ENCODE measurements at regions not wholly inside any gene's neighbourhood (a gene's known extent, or its start where the extent isn't known, plus 50 kb on each side); places are given as distances from the start of the nearest gene placed in this dataset.

DNA sequence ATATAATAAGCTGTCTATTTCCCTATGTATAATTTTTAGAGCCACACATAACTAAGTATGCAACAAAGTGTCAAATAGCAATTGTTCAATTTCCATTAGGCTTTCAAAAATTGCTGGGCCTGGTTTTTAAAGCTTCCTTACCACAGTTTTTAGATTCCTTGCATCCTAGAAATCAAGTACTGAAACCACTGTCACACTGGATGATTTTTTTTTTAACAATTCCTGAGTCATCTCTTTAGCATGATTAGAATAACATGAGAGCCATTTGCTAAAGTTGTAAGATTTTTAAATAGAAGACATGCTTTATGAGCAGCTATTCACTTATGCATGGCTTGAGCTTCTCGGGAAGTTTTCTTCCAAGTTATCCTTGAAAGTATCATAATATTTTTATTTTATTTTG lies 319.5 kb upstream of the NXPH2 start:
- H3K9me3 Mint-ChIP-seq (ENCODE audit: insufficient read depth) = peaks cover 16% of the 10 kb centered on the region
- no peak for DNase-seq
- H3K4me3 Mint-ChIP-seq = no peak overlapping the region
- ATAC-seq = no peak
- H3K27me3 Mint-ChIP-seq (ENCODE audit: low read depth) = no peaks in the 10 kb centered on the region
- H3K4me1 Mint-ChIP-seq (ENCODE audit: low read depth) = no peaks in the 10 kb centered on the region
- ChIA-PET POLR2A (no interaction called here), CTCF (no interaction called here)
- H3K36me3 Mint-ChIP-seq (ENCODE audit: low read depth) = no peaks in the 10 kb centered on the region
- no peak overlapping the region for H3K27ac Mint-ChIP-seq

DNA sequence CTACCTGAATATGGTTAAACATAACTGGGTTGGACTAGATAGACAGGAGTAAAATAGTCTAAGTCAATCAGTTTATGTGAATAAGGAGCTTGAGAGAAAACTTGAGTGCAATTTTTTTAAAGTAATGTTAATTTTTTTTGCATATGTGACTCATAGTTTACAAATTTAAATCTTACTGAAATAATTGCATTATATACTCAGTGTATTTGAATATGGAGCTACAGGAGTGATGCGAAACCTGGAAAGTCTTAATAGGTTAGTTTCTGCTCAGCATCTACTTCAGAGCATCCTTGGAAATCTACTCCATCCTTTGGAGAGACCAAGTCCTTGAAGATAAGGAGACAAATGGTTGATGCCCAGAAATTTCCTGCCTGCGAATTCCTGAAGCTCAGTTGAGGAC lies 318.8 kb upstream of the NXPH2 start:
- POLR2A ChIA-PET = no interaction called here
- ATAC-seq = no peak
- H3K27ac Mint-ChIP-seq = no peak overlapping the region

DNA sequence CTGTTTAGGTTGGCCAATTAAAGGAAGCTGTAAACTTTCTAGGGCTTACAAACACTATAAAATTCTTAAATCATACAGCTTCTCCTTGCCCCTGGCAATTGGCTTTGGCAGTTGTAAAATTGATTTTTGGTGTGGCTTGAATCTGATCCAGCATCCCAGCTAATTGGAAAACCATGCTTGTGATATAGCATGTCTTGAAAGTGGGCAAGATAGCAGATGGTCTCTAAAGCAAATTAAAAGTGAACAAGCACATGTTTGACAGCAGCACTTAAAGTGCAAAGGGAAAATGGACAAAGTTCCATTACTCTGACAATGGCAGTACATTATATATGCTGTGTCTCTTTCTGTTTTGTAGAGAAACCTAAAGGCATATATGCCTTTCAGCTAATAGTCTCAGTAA lies 302.9 kb upstream of the NXPH2 start:
- no peak overlapping the region for H3K4me3 Mint-ChIP-seq
- H3K4me1 Mint-ChIP-seq (ENCODE audit: low read depth) = no peaks in the 10 kb centered on the region
- H3K27me3 Mint-ChIP-seq (ENCODE audit: low read depth) = no peaks in the 10 kb centered on the region
- ChIA-PET POLR2A (no interaction called here), CTCF (no interaction called here)
- peaks cover 6% of the 10 kb centered on the region for H3K9me3 Mint-ChIP-seq (ENCODE audit: insufficient read depth)
- no peaks in the 10 kb centered on the region for H3K36me3 Mint-ChIP-seq (ENCODE audit: low read depth)
- ATAC-seq (no peak), DNase-seq (no peak)
- no peak overlapping the region for H3K27ac Mint-ChIP-seq

More for the DNA sequence above, 318.8 kb upstream of the NXPH2 start:
- H3K4me1 Mint-ChIP-seq (ENCODE audit: low read depth) = no peaks in the 10 kb centered on the region
- peaks cover 16% of the 10 kb centered on the region for H3K9me3 Mint-ChIP-seq (ENCODE audit: insufficient read depth)
- DNase-seq = no peak
- CTCF ChIA-PET = no interaction called here
- H3K27me3 Mint-ChIP-seq (ENCODE audit: low read depth) = no peaks in the 10 kb centered on the region
- H3K36me3 Mint-ChIP-seq (ENCODE audit: low read depth) = no peaks in the 10 kb centered on the region
- no peak overlapping the region for H3K4me3 Mint-ChIP-seq

DNA sequence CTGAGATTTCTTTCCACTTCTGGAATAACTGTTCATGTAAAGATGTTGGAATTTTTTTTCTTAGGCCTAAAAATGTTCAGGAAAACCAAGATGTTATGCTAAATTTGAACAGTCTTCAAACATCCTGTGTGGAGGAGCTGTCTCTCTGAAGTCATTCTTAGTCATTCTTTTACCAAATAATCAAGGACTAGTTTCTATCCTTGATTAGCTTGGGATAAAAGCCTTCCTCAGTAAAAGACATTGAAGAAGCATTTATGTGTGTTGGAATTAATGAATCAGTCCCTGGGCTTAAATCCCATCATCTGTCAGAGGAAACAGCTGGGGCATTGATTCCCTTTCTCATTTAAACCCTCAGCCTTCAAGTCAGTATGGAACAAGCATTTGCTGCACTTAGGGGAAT lies 300.1 kb upstream of the NXPH2 start:
- POLR2A ChIA-PET = no interaction called here
- Mint-ChIP-seq H3K9me3 (ENCODE audit: insufficient read depth) (peaks cover 17% of the 10 kb centered on the region), H3K27ac (no peak overlapping the region), H3K27me3 (ENCODE audit: low read depth) (no peaks in the 10 kb centered on the region), H3K36me3 (ENCODE audit: low read depth) (no peaks in the 10 kb centered on the region), H3K4me3 (no peak overlapping the region), H3K4me1 (ENCODE audit: low read depth) (no peaks in the 10 kb centered on the region)
- CTCF ChIA-PET = no interaction called here
- ATAC-seq (no peak), DNase-seq (no peak)

DNA sequence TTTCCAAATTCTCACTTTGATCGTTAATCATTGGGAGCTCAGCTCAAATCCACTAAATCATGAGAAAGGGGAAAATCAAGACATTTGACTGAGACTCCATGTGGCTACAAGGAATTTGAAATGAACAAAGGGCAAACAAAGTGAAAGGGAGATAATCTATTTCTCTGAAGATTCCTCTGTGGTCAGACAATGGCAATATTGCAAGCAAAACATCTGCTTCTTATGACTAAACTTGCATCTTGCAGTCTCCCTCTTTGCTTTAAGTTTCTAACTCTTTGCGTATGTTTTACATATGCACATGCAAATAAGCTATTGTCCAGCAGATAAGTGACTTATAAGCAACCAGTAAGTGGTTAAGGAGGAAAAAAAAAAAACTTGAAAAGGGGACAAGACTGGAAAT lies 299.1 kb upstream of the NXPH2 start:
- CTCF ChIA-PET = no interaction called here
- H3K27me3 Mint-ChIP-seq (ENCODE audit: low read depth) = no peaks in the 10 kb centered on the region
- DNase-seq (no peak), ATAC-seq (no peak)
- H3K27ac Mint-ChIP-seq = no peak overlapping the region
- POLR2A ChIA-PET = no interaction called here
- no peaks in the 10 kb centered on the region for H3K4me1 Mint-ChIP-seq (ENCODE audit: low read depth)
- no peak overlapping the region for H3K4me3 Mint-ChIP-seq
- no peaks in the 10 kb centered on the region for H3K36me3 Mint-ChIP-seq (ENCODE audit: low read depth)
- H3K9me3 Mint-ChIP-seq (ENCODE audit: insufficient read depth) = peaks cover 20% of the 10 kb centered on the region

DNA sequence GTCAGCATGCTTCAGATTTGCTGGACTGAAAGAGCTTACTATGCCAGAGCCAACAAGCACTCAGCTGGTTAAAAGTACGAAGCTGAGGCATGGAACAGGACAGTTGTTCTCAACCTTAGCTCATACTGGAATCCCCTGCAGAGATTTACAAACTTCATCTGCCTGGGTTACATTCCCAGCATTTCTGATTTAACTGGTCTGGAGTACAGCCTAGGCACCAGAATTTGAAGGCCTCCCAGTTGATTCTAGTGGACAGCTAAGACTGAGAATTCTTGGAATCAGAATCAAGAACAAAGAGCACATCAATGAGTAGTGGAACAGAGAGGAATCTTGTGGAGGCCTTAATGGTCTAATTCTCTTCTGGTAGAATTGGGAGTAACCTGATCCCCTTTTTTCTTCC lies 298.2 kb upstream of the NXPH2 start:
- ChIA-PET POLR2A (no interaction called here), CTCF (no interaction called here)
- Mint-ChIP-seq H3K36me3 (ENCODE audit: low read depth) (no peaks in the 10 kb centered on the region), H3K9me3 (ENCODE audit: insufficient read depth) (peaks cover 16% of the 10 kb centered on the region), H3K27me3 (ENCODE audit: low read depth) (no peaks in the 10 kb centered on the region), H3K4me1 (ENCODE audit: low read depth) (no peaks in the 10 kb centered on the region), H3K27ac (no peak overlapping the region), H3K4me3 (no peak overlapping the region)
- DNase-seq = no peak
- ATAC-seq = no peak

DNA sequence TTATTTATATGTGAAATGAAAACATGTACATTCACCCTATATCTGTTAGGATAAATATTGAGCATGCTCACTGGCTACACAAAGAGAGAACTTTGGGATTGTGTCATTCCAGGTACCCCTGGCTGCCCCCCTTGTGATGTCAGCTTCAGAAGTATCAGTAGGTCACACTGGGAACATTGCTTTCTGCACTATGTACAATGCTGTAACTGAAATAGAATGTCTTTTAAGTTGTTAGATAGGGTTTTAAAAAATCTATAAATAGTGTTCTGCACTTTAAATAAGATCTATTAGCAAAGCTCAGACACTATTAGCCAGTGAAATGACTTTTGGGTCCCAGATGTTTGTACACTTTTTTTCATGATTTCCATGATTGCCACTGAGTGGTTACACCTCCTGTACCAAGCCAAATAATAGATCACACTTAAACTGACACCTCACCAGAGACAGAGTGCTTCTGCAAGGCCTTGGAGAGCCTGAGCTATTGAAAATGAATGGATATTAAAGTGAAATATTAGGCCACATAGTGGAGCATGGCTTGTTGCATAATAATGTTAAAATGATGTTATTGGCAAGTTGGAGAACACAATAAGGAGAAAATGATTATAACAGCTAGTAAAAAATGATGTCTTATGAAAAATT lies 297.0 kb upstream of the NXPH2 start:
- H3K4me3 Mint-ChIP-seq = no peak overlapping the region
- peaks cover 16% of the 10 kb centered on the region for H3K9me3 Mint-ChIP-seq (ENCODE audit: insufficient read depth)
- CTCF ChIA-PET = no interaction called here
- no peaks in the 10 kb centered on the region for H3K4me1 Mint-ChIP-seq (ENCODE audit: low read depth)
- H3K36me3 Mint-ChIP-seq (ENCODE audit: low read depth) = no peaks in the 10 kb centered on the region
- H3K27ac Mint-ChIP-seq = no peak overlapping the region
- DNase-seq = no peak
- no peaks in the 10 kb centered on the region for H3K27me3 Mint-ChIP-seq (ENCODE audit: low read depth)
- POLR2A ChIA-PET = no interaction called here
- ATAC-seq = no peak

DNA sequence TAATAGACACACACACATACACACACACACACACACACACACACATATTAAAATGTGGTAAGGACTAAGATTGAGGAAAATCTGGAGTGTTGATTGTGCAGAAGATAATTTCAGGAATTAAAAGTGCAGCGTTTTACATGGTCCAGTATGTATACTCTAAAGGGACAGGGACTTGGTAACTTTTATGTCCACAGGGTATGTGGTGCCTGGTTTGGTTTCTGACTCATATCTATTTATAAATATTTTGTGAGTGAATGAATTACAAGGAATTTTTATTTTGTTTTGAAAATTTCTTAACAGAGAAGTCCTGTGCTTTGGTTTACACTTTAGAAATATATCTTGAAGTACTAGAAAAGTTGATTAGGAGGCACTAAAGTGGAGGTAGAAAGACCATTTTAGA lies 287.7 kb upstream of the NXPH2 start:
- POLR2A ChIA-PET = no interaction called here
- H3K4me3 Mint-ChIP-seq = no peak overlapping the region

DNA sequence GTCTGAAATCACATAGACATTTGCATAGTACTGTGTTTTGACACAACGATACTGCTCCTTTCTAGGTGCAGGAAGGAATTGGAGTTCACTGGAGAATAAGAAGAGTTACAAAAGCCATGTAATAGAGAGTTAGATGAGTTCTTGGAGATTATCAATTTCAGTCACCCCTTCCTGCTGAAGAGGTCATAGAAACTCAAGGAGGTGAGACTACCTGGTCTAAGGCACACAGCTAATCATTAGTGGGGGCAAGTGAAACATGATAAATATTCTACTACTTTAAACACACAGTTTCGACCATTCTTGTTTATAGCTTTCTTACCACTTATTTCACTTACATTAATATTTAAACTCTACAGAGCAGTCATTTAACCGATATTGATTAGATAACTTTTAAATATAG lies 286.9 kb upstream of the NXPH2 start:
- Mint-ChIP-seq H3K36me3 (ENCODE audit: low read depth) (no peaks in the 10 kb centered on the region), H3K9me3 (ENCODE audit: insufficient read depth) (peaks cover 5% of the 10 kb centered on the region), H3K27ac (no peak overlapping the region), H3K4me1 (ENCODE audit: low read depth) (no peaks in the 10 kb centered on the region), H3K27me3 (ENCODE audit: low read depth) (no peaks in the 10 kb centered on the region), H3K4me3 (no peak overlapping the region)
- CTCF ChIA-PET = no interaction called here
- DNase-seq = no peak
- POLR2A ChIA-PET = no interaction called here
- ATAC-seq = no peak

More for the DNA sequence above, 287.7 kb upstream of the NXPH2 start:
- DNase-seq (no peak), ATAC-seq (no peak)
- CTCF ChIA-PET = no interaction called here
- H3K36me3 Mint-ChIP-seq (ENCODE audit: low read depth) = no peaks in the 10 kb centered on the region
- H3K27ac Mint-ChIP-seq = no peak overlapping the region
- peaks cover 5% of the 10 kb centered on the region for H3K9me3 Mint-ChIP-seq (ENCODE audit: insufficient read depth)
- no peaks in the 10 kb centered on the region for H3K4me1 Mint-ChIP-seq (ENCODE audit: low read depth)
- H3K27me3 Mint-ChIP-seq (ENCODE audit: low read depth) = no peaks in the 10 kb centered on the region

DNA sequence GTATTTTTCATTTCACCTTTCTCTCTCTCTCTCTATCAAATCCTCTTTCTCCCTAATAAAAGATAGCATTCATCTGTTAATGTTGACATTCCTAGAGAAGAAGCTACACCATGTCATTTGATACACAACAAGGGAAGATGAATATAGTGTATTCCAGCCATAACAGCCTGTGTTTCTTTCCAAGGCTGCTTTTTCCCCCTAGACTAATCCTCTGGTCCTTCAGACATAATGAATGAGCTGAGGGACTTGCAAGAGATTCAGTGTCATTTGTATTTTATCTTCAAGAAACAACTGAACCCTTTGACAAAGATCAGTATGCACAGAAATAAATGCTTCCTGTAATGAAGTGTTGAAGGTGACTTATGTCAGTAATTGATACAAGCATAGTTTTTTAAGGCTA lies 284.0 kb upstream of the NXPH2 start:
- no peaks in the 10 kb centered on the region for H3K36me3 Mint-ChIP-seq (ENCODE audit: low read depth)
- CTCF ChIA-PET = no interaction called here

DNA sequence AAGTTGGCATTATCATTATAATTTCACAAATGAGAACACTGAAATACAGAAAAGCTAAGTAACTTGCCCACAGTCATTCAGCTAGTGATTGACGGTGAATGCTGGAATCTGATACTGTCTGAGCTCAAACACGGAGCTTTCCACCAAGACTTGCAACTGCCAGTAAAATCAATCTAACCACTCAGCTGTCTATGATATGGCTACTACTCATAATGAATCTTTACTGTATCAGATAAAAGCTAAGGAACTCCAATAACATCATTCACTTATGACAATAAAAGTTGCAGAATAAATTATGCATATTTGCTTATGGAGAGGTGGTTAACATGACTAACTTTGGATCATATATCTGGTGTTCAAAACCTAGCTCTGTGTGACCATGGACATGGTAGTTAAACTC lies 279.4 kb upstream of the NXPH2 start:
- Mint-ChIP-seq H3K36me3 (ENCODE audit: low read depth) (no peaks in the 10 kb centered on the region), H3K9me3 (ENCODE audit: insufficient read depth) (no peaks in the 10 kb centered on the region), H3K27me3 (ENCODE audit: low read depth) (no peaks in the 10 kb centered on the region), H3K4me3 (no peak overlapping the region), H3K4me1 (ENCODE audit: low read depth) (no peaks in the 10 kb centered on the region), H3K27ac (no peak overlapping the region)
- CTCF ChIA-PET = no interaction called here
- DNase-seq (no peak), ATAC-seq (no peak)
- POLR2A ChIA-PET = no interaction called here

More for the DNA sequence above, 284.0 kb upstream of the NXPH2 start:
- Mint-ChIP-seq H3K27me3 (ENCODE audit: low read depth) (no peaks in the 10 kb centered on the region), H3K9me3 (ENCODE audit: insufficient read depth) (peaks cover 5% of the 10 kb centered on the region), H3K27ac (no peak overlapping the region), H3K4me1 (ENCODE audit: low read depth) (no peaks in the 10 kb centered on the region), H3K4me3 (no peak overlapping the region)
- POLR2A ChIA-PET = no interaction called here
- DNase-seq (no peak), ATAC-seq (no peak)

DNA sequence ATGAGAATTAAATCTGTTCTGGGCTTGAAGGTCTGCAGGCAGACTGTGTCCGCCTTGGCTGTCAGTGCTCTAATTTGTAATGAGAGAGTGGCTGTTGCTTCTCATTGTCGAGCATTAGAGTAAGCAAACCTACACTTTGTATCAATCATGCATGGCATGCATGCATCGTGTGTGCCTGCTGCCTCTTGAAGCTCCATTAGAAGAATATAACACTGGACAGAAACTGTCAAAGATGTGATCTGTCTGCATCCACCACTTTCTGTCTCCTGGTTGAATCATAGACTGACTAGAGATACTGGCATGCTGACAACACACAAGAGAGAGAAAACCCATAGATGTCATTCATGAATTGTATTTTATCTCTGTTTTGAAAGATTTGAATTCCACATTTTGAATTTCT lies 275.0 kb upstream of the NXPH2 start:
- peaks cover 7% of the 10 kb centered on the region for H3K9me3 Mint-ChIP-seq (ENCODE audit: insufficient read depth)
- H3K27ac Mint-ChIP-seq = no peak overlapping the region
- POLR2A ChIA-PET = no interaction called here
- H3K27me3 Mint-ChIP-seq (ENCODE audit: low read depth) = no peaks in the 10 kb centered on the region
- ATAC-seq (no peak), DNase-seq (no peak)
- CTCF ChIA-PET = no interaction called here
- H3K4me3 Mint-ChIP-seq = no peak overlapping the region
- H3K36me3 Mint-ChIP-seq (ENCODE audit: low read depth) = no peaks in the 10 kb centered on the region
- H3K4me1 Mint-ChIP-seq (ENCODE audit: low read depth) = no peaks in the 10 kb centered on the region

DNA sequence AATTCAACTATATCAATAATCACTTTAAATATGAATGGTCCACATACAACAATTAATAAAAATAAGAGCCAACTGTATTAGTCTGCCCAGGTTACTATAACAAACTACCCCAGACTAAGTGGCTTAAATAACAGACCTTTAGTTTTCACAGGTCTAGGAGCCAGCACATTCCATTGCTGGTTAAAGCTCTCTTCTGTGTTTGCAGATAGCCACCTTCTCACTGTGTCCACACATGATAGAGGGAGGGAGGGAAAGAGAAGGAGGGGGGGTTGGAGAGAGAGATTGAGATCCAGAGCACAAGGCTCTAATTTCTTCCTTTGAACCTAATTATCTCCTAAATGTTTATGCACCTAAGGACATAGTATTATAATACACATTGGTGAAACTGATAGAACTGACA lies 267.8 kb upstream of the NXPH2 start:
- H3K4me1 Mint-ChIP-seq (ENCODE audit: low read depth) = no peaks in the 10 kb centered on the region
- no peak overlapping the region for H3K4me3 Mint-ChIP-seq
- peaks cover 18% of the 10 kb centered on the region for H3K9me3 Mint-ChIP-seq (ENCODE audit: insufficient read depth)
- CTCF ChIA-PET = no interaction called here
- no peak for DNase-seq
- H3K27ac Mint-ChIP-seq = no peak overlapping the region
- POLR2A ChIA-PET = no interaction called here
- ATAC-seq = no peak
- H3K27me3 Mint-ChIP-seq (ENCODE audit: low read depth) = no peaks in the 10 kb centered on the region
- no peaks in the 10 kb centered on the region for H3K36me3 Mint-ChIP-seq (ENCODE audit: low read depth)
